ENCODE measurements at regions not wholly inside any gene's neighbourhood (a gene's known extent, or its start where the extent isn't known, plus 50 kb on each side); places are given as distances from the start of the nearest gene placed in this dataset.

DNA sequence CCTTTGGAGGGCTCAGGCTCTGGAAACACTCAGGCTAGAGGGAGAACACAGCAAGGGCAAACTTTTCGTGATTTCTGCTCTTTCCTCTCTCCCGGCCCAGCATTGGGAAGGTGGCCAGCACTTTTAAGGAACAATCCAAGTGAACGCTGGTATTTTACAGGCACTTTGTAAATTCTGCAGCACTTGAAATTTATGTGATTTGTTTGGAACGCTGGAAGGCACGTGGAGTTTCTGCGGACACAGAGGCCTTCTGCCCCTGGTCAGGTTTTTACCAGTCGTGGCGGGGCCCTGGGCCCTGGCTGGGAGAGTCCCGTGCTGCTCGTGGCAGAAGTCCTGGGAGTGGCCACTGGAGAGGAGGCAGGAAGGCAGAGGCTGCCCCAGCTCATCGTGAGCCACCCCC lies 188.6 kb downstream of the ENGASE start:
- no peak for DNase-seq

- no peak for DNase-seq
Observed at GRCh38 chr17:79262624-79263023, 188.0 kb downstream of the ENGASE start.

DNA sequence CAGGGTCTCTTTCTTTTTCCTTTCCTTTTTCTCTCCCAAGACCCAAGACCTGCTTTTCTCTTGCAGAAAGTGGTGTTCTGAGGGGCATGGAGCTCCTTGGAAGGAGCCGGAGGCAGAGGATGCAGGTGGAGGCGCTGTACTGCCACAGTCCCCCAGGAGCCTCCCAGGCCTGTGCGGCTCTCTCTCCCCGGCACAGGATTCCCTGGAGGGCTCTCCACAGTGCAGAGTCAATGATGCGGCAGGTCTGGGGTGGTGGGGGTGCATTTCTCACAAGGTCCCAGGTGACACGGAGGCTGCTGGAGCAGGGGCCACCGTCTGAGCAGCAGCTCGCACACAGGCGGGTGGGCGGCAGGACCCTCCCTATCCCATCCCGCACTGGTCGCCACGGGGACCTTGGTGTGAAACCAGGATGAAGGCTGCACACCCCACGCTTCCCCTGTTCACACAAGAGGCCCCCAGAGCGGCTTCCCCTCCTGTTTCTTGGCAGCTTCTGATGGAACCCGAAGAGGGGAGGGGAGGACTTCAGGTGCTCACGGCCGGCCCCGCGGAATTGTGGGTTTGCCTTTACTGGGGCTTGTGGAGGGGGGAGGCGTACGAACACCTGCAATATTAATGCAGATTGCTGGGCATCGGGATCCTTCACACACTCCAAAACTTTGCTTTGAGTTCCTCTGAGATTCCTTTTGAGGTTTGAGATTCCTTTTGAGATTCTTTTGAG lies 186.9 kb downstream of the ENGASE start:
- no peak for DNase-seq

DNA sequence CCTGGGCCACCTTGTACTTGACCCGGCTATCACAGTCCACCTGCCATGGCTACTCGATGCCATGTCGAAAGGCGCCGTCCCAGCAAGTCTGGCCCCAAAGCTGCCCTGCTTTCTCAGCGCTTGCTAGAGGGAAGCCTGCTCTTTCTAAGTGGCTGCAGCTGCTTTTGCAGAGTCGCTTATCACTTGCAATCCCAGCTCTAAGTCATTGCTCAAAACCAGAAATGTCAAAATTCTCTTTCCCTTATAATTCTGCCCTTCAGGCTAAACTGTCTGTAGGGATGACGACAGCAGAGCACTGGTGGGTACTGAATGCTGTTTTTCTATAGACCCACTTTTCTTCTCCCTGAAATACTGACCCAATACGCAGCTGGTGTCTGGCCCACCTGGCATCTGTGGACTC lies 184.2 kb downstream of the ENGASE start:
- no peak for DNase-seq

DNA sequence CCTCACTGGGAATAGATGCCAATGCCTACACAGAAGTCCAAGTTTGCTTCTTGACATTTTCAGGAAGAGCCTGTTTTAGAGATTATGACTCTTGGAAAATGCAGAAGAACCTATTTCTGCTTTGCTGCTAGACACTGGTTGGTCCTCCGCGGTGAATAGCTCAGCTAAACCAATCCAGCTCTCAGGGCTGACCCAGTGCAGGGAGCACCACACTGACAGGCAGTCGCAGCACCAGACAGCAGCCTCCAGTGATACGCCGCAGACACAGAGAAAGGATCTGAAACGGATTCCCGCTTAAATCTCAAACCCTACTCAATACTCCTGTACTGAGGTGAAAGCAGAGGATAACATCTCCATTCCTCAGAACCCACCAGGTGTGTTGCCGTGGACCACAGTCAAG lies 183.4 kb downstream of the ENGASE start:
- no peak for DNase-seq

DNA sequence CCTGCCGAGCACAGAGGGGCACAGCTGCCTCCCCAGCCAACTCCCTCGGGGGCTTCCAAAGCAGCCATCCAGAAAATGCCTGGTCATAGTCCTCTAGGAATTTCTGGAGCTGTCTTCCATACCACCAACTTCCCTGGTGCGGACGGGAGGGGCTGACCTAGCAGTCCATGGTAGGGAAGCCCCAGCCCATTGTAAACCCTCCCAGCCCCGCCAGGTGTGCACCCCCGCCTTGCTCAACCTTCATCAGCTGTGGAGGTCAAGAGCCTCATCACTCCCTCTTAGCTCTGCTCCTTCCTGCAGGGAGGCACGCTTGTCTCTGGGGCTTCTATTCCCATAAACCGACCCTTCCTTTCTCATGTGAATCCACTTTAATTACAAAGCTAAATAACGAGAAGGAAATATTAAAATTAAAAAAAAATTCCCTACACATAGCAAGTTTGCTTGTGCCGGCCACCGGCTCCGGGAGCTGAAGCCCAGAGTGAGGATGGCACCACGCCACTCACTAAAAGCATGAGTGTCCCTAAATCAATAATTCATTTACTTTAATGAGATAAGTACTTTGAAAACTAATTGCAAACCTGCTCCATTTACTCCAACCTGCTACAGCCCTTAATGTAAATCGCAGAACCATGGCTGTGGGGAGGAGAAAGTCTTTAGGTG lies 181.4 kb downstream of the ENGASE start:
- DNase-seq, result no peak

DNA sequence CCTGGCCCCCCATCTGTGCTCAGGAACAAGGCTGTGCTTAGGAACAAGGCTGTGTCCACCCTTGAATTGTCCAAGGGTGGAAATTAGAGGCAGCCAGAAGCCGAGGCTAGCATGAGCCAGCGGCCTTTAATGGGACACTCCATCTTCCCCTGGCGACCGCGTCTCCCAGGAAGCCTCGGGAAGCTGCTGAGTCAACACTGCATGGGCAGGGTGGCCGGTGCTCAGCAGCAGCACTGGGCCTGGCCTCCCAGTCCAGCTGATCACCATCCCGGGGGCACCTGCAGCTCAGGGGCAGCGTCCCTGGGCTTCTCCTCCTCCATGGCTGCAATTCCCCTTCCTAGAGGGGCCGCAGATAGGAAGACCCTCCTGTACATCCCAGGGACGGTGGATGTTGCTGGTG lies 180.8 kb downstream of the ENGASE start:
- no peak for DNase-seq

- no peak for DNase-seq
Observed at GRCh38 chr17:79255046-79255445, 180.4 kb downstream of the ENGASE start.

- no peak for DNase-seq
Observed at GRCh38 chr17:79252886-79253285, 178.3 kb downstream of the ENGASE start.

- DNase-seq, result no peak
Observed at GRCh38 chr17:79251824-79252223, 177.2 kb downstream of the ENGASE start.

DNA sequence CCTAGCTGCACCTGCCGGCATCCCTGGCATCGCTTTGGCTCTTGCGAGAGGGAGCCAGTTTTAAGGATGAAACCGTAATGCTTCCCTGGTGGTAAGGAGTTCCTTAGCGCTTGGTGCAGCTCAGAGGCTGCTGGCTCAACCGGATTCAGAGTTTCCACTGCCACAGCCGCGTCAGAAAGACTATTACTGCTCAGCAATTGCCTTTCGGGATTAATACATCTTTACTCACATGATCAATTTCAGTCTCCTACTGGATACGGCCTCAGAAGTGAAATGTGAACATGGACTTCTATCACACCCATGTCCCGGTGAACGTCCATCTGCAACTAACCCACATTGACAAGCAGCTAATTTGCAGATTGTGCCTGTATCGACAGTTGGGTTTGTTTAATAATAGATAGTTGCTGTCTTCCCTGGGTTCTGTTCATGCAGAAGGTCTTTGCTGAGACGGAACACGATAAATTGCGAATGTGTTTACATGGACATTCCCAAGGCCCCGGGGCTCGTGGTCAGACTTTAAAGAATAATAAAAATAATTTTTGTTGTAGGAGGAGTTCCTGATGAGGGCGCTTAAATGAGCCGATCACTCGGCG lies 175.4 kb downstream of the ENGASE start:
- no peak for DNase-seq

DNA sequence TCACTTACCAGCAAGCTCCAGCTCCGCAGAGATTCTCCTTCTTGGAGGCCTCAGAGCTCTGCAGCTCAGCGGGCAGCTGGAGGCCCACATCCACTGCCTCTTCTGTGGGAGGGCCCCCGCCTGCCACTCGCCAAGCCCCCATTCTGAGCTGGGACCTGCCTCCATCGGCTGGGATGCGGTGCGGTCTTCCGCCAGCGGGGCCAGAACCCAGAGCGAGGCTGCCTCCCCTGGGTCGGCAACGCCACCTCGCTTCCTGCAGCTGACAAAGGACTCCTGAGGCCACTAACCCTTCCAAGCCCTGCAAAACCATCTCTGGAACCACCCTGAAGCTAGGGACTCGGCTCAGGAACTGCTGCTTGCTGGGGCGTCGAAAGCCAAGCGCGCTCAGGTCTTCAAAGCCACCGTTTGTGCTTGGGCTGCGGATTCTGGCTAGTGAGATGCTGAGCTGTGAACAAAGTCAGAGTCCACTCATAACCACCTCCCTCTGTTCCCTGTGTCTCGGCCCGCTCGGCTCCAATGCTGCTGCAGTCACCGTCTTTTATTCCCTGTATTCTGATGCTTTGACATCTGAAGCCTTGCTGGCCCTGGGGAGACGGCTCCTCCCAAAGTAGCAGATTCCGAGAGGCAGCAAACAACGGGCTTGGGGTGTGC lies 174.3 kb downstream of the ENGASE start:
- no peak for DNase-seq

GRCh38 chr17:79246225-79247190 lies 171.9 kb downstream of the ENGASE start:
- DNase-seq, result no peak

- no peak for DNase-seq
Observed at GRCh38 chr17:79244665-79245064, 170.0 kb downstream of the ENGASE start.

DNA sequence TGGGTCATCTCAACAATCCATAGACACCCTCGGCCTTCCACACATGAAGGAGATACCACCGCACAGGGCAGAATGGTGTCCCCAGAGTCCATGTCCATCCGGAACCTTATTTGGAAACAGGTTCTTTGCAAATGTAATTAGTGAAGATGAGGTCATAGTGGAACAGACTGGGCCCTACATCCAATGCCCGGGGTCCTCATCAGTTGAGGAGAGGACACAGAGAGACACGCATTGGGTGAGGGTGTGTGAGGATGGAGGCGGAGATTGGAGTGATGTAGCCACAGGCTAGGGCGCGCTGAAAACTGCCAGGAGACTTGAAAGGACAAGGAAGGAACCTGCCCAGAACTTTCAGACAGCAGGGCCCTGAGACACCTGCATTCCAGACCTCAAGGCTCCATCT lies 169.4 kb downstream of the ENGASE start:
- no peak for DNase-seq

DNA sequence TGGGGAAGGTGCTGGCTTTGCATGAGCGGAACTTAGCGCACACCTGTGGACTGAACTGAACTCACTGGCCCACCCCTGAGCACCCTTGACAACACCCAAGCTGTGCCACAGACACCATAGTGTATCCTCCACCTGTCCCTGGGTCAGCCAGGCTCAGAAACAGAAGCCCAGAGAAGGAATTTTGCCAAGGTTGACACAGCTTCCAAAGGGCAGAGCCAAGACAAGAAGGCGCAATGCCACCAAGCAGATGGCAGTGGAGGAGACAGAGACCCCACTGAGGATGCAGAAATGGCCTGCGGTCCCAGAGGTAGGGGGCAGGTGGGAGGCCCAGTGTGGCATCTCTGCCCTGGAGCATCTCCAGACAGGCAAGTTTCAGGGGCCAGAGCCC lies 169.0 kb downstream of the ENGASE start:
- no peak for DNase-seq

DNA sequence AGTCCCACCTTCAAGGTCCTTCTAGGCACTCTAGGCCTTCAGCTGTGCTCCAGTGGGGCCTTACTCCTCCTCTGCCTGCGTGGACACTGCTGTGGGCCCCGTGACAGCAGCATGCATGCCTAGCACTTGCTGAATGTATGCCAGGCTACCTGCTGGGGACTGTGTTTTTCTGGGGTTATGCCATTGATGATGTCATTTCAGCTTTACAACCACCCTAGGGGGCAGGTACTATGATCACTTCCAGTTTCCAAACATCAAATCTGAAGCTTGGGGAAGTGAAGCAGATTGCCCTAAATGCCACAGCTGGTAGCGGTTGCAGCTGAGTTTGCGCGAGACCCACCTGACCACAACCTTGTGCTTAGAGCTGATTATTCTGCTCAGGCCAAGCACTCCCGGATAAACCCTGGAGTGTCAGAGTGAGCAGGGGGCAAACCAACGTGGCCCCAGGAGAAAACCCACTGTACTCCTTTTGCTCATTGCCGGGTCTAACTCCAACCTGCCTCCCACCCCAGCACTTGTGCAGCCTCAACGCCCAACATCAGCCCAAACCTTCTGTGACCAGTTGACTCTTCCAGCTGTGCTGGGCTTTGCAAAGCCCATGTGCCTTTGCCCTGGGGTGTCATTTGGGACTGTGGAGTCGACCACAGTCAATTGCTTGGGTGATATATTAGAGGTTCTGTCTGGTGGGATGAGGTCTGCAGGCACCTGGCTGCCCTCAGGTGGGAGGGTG lies 168.4 kb downstream of the ENGASE start:
- no peak for DNase-seq

GRCh38 chr17:79242393-79242792 lies 167.8 kb downstream of the ENGASE start:
- DNase-seq, result no peak

GRCh38 chr17:79241616-79242015 lies 167.0 kb downstream of the ENGASE start:
- DNase-seq, result no peak

DNA sequence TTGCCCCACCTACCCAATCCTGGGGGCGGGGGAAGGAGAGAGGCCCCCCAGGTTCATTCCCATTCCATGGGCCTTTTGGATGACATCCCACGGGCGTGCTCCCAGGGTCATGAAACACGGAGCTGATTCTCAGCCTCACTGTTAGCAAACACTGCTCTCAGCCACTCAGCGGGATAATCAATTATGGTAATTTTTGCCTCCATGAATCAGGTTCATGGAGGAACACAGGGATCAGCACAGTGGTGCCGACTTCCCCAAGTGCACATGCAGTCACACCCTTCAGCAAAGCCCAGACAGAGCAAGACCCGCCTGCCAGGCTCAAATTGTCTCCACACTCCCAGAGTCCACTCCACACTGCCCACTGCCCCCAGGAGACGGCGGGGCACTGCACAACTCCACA lies 164.6 kb downstream of the ENGASE start:
- DNase-seq, result no peak

GRCh38 chr17:79237448-79238053 lies 162.9 kb downstream of the ENGASE start:
- no peak for DNase-seq
